ENCODE measurements at regions not wholly inside any gene's neighbourhood (a gene's known extent, or its start where the extent isn't known, plus 50 kb on each side); places are given as distances from the start of the nearest gene placed in this dataset.
A peak's percentile ranks its signal among the peaks of the same experiment; 100 is the strongest.
"Not testable (repeated sequence)": the region's sequence is repeated elsewhere in the genome, so short reads cannot be mapped to it uniquely, and the experiment has no call there.

DNA sequence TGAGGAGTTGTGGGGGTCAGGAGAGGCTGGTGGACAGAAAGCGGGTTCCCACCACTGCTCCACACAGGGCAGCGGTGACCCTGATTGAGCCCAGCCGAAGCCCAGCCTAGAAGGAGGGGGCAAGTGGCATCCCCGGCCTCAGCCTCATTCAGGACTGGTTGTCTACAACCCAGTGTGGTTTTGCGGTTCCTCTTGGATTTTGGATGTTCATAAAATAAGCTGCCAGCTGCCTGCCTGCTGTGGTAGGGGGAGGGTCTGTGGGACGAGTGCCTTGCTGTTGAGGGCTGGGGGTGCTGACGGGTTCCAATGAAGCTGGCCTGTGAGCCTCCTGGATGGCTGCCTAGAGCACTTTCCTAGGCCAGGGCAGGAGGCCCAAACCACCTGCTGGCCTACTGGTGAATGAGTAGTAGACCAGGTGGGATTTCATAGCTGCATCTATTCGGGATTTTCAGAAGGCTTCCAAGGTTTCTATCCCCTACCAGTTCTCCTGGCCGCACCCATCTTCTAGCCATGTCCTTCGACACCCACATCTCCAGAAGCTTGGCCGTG lies 102.4 kb downstream of the NDFIP1 start:
- FAIRE-seq (no peak), DNase-seq (ENCODE audit: insufficient read length, low spot score) (no peak)
- TF ChIP-seq, protein P1, sequence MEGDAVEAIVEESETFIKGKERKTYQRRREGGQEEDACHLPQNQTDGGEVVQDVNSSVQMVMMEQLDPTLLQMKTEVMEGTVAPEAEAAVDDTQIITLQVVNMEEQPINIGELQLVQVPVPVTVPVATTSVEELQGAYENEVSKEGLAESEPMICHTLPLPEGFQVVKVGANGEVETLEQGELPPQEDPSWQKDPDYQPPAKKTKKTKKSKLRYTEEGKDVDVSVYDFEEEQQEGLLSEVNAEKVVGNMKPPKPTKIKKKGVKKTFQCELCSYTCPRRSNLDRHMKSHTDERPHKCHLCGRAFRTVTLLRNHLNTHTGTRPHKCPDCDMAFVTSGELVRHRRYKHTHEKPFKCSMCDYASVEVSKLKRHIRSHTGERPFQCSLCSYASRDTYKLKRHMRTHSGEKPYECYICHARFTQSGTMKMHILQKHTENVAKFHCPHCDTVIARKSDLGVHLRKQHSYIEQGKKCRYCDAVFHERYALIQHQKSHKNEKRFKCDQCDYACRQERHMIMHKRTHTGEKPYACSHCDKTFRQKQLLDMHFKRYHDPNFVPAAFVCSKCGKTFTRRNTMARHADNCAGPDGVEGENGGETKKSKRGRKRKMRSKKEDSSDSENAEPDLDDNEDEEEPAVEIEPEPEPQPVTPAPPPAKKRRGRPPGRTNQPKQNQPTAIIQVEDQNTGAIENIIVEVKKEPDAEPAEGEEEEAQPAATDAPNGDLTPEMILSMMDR (IDR thresholded peaks at IDR 0.05; ENCODE audit: insufficient read depth, missing control alignments), result no peak

DNA sequence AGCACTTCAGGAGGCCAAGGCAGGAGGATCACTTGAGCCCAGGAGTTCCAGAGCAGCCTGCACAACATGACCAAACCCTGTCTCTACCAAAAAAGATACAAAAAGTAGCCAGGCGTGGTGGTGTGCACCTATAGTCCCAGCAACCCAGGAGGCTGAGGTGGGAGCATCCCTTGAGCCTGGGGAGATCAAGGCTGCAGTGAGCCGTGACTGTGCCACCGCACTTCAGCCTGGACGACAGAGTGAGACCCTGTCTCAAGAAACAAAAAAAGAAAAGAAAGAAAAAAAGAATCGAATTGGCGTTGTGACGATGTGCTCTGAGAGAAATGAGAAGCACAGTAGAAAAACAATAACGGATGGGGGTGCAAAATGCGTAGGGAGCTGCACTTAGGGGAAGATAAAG lies 101.4 kb downstream of the NDFIP1 start:
- no peak for DNase-seq (ENCODE audit: insufficient read length, low spot score)
- no peak for FAIRE-seq
- TF ChIP-seq, protein P1 (IDR thresholded peaks at IDR 0.05; ENCODE audit: insufficient read depth, missing control alignments), result no peak

DNA sequence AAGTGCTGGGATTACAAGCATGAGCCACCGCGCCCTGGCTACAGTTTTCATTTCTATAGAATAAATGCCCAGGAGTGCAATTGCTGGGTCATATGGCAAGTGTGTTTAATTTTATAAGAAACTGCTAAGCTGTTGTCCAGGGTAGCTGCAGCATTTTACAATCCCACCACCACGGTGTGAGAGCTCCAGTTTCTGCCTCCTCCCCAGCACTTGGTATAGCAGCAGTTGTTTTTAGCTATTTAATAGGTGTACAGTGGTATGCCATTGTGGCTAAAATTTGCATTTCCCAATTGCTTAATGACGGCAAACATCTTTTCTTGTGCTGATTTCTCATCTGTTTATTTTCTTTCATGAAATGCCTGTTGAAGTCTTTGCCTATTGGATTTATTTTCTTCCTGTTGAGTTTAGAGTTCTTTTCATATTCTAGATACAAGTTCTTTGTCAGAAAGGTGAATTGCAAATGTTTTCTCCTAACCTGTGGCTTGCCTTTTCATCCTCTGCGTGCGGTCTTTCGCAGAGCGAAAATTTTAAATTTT lies 100.3 kb downstream of the NDFIP1 start:
- FAIRE-seq (no peak), DNase-seq (ENCODE audit: insufficient read length, low spot score) (no peak)
- TF ChIP-seq, protein P1 (IDR thresholded peaks at IDR 0.05; ENCODE audit: insufficient read depth, missing control alignments), result no peak

DNA sequence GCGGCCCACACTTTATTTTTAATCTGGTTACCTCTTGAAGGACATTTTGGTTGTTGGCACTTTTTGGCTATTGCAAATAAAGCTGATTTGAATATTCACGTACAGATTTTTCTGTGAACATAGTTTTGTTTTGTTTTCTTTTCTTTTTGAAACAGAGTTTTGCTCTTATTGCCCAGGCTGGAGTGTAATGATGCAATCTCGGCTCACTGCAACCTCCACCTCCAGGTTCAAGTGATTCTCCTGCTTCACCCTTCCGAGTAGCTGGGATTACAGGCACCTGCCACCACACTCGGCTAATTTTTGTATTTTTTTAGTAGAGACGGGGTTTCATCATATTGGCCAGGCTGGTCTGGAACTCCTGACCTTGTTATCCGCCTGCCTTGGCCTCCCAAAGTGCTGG lies 99.7 kb downstream of the NDFIP1 start:
- FAIRE-seq, result not testable (repeated sequence)

DNA sequence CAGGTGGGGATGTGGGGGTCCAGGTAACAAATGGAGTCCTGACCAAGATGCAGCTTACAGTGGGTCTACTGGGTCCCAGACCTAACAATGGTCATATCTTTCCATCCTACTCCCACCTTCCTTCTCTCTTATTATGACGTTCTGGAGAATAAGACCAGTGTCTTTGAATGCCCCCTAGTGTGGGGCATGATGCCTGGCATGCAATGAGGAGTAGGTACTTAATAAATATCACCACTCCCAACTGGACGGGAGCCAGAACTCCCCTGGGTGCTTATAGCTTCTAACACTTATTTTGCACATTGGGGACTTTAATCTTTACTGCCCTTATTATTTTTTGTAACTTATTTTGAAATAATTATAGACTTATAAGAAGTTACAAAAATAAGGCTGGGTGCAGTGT lies 98.2 kb downstream of the NDFIP1 start:
- DNase-seq (ENCODE audit: insufficient read length, low spot score), result no peak

More for the DNA sequence above, 99.7 kb downstream of the NDFIP1 start:
- not testable (repeated sequence) for DNase-seq (ENCODE audit: insufficient read length, low spot score)

DNA sequence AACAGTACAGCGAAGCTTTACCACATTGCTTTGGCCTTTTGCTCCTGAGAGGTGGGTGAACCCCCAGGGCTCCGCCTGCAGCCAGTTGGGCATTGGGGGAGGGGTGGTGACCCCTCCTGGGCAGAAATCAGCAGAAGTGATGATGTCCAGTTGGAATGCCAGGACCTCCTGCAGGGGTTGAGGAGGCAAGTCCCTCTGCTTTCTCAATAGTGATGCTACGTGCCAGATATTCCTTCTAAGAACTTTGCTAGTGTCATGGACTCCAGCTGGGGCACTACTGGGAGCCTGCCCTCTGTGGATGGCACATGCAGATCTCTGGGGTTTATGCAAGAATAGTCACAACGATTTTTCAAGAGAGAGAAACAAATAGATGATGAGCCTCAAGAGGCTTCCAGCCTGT lies 95.6 kb downstream of the NDFIP1 start:
- TF ChIP-seq, protein P1 (IDR thresholded peaks at IDR 0.05; ENCODE audit: insufficient read depth, missing control alignments), result no peak
- DNase-seq (ENCODE audit: insufficient read length, low spot score), result no peak
- FAIRE-seq, result no peak

More for the DNA sequence above, 98.2 kb downstream of the NDFIP1 start:
- FAIRE-seq, result no peak
- TF ChIP-seq, protein P1 (IDR thresholded peaks at IDR 0.05; ENCODE audit: insufficient read depth, missing control alignments), result peak; percentile 22

All from D721Med (cell line).